HG03280 (cell line): ENCODE measurements at regions not wholly inside any gene's neighbourhood (a gene's known extent, or its start where the extent isn't known, plus 50 kb on each side); places are given as distances from the start of the nearest gene placed in this dataset.
"Not testable (repeated sequence)": the region's sequence is repeated elsewhere in the genome, so short reads cannot be mapped to it uniquely, and the experiment has no call there.

Experiments
- ATAC-seq: cut with Tn5 transposase; IDR thresholded peaks from one replicate; pipeline ENCODE4 v1.9.1; 2021; ENCODE audit warnings: mild to moderate bottlenecking, moderate library complexity; ENCODE audit not compliant: unreplicated experiment

GRCh38 chr20:6715401-6715941, 52.0 kb upstream of the BMP2 start:
- no peak for ATAC-seq

GRCh38 chr20:6714279-6714711, 53.2 kb upstream of the BMP2 start:
- ATAC-seq, result no peak

- ATAC-seq, result no peak
Observed at GRCh38 chr20:6711951-6712649, 55.4 kb upstream of the BMP2 start.

- ATAC-seq, result no peak
Observed at GRCh38 chr20:6709910-6710595, 57.4 kb upstream of the BMP2 start.

GRCh38 chr20:6708010-6708409, 59.5 kb upstream of the BMP2 start:
- ATAC-seq, result no peak

GRCh38 chr20:6707321-6707831, 60.1 kb upstream of the BMP2 start:
- ATAC-seq, result no peak

GRCh38 chr20:6705926-6706548, 61.4 kb upstream of the BMP2 start:
- no peak for ATAC-seq

GRCh38 chr20:6705106-6705766, 62.2 kb upstream of the BMP2 start:
- ATAC-seq, result no peak

- ATAC-seq, result no peak
Observed at GRCh38 chr20:6704132-6704861, 63.2 kb upstream of the BMP2 start.

GRCh38 chr20:6703656-6704055, 63.8 kb upstream of the BMP2 start:
- no peak for ATAC-seq

- ATAC-seq, result no peak
Observed at GRCh38 chr20:6703047-6703446, 64.4 kb upstream of the BMP2 start.

- ATAC-seq, result no peak
Observed at GRCh38 chr20:6702144-6702543, 65.3 kb upstream of the BMP2 start.

GRCh38 chr20:6700563-6701329, 66.7 kb upstream of the BMP2 start:
- ATAC-seq, result no peak

- no peak for ATAC-seq
Observed at GRCh38 chr20:6699921-6700562, 67.4 kb upstream of the BMP2 start.

- no peak for ATAC-seq
Observed at GRCh38 chr20:6698723-6699122, 68.8 kb upstream of the BMP2 start.

GRCh38 chr20:6698056-6698455, 69.4 kb upstream of the BMP2 start:
- no peak for ATAC-seq

- ATAC-seq, result no peak
Observed at GRCh38 chr20:6697228-6697972, 70.1 kb upstream of the BMP2 start.

- ATAC-seq, result no peak
Observed at GRCh38 chr20:6696001-6696400, 71.5 kb upstream of the BMP2 start.

GRCh38 chr20:6693808-6694198, 73.7 kb upstream of the BMP2 start:
- not testable (repeated sequence) for ATAC-seq
